Chondrocyte (in vitro differentiated cells): ENCODE measurements at regions not wholly inside any gene's neighbourhood (a gene's known extent, or its start where the extent isn't known, plus 50 kb on each side); places are given as distances from the start of the nearest gene placed in this dataset.

Experiments
- DNase-seq: peaks from one replicate; pipeline ENCODE4 v3.0.0; 2021; ENCODE audit warnings: mixed read lengths, low spot score
- H3K27ac Mint-ChIP-seq: one replicate; pipeline ENCODE4 v1.8.0; 2021; ENCODE audit warnings: mild to moderate bottlenecking, moderate library complexity, mixed read lengths; ENCODE audit not compliant: unreplicated experiment
- H3K27me3 Mint-ChIP-seq: 2 replicates; pipeline ENCODE4 v1.8.0; 2021; ENCODE audit warnings: low read depth, mixed read lengths
- H3K36me3 Mint-ChIP-seq: 2 replicates; pipeline ENCODE4 v1.8.0; 2021; ENCODE audit warnings: low read depth, mixed read lengths
- H3K4me1 Mint-ChIP-seq: 2 replicates; pipeline ENCODE4 v1.8.0; 2021; ENCODE audit warnings: low read depth, mild to moderate bottlenecking, mixed read lengths
- H3K4me3 Mint-ChIP-seq: one replicate; pipeline ENCODE4 v1.8.0; 2021; ENCODE audit warnings: mild to moderate bottlenecking, moderate library complexity, mixed read lengths; ENCODE audit not compliant: unreplicated experiment
- H3K9me3 Mint-ChIP-seq: 2 replicates; pipeline ENCODE4 v1.8.0; 2021; ENCODE audit warnings: low read depth, mixed read lengths
- TF ChIP-seq, protein P1 (sequence below): fragments of 200-600 bp; sonication (generic); IDR thresholded peaks from 2 replicates; pipeline ENCODE4 v1.5.0; 2021; ENCODE audit warnings: antibody characterized with exemption, mild to moderate bottlenecking, moderate library complexity

DNA sequence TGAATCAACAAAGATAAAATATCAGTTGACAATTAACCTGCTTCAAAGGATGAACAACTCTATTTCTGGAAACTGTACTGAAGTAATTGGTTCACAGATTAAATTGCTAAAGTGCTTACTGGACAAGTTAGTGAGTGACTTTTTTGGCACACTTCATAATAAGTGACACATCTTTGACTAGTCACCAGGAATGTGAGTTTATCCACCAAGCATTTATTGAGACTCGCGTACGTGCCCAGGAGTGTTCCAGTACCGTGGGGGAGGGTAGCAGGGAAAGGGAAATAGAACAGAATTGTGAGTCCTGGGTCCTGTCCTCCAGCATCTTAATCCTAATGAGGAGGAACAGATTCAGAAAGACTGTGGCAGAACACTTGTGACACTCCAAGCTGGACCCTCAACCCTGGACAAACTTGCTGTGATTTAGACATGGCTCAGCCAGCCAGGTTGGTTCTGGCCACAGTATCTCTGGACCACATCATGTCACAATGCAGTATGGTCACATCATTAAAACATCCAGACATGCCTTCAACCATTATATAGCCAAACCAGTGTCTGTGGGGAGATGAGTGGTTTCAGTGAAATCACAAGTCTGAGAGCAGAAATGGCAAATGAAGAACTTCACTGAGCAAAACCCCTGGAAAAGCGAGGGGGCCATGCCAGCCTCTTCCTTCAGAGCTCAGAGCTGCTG lies 623.1 kb downstream of the BNC2 start:
- DNase-seq = no peak
- Mint-ChIP-seq H3K27me3 (no peaks in the 10 kb centered on the region), H3K36me3 (no peaks in the 10 kb centered on the region), H3K4me1 (peaks cover 37% of the 10 kb centered on the region), H3K9me3 (no peaks in the 10 kb centered on the region), H3K4me3 (no peak overlapping the region), H3K27ac (peak overlapping the region; percentile 54)
- TF ChIP-seq, protein P1, sequence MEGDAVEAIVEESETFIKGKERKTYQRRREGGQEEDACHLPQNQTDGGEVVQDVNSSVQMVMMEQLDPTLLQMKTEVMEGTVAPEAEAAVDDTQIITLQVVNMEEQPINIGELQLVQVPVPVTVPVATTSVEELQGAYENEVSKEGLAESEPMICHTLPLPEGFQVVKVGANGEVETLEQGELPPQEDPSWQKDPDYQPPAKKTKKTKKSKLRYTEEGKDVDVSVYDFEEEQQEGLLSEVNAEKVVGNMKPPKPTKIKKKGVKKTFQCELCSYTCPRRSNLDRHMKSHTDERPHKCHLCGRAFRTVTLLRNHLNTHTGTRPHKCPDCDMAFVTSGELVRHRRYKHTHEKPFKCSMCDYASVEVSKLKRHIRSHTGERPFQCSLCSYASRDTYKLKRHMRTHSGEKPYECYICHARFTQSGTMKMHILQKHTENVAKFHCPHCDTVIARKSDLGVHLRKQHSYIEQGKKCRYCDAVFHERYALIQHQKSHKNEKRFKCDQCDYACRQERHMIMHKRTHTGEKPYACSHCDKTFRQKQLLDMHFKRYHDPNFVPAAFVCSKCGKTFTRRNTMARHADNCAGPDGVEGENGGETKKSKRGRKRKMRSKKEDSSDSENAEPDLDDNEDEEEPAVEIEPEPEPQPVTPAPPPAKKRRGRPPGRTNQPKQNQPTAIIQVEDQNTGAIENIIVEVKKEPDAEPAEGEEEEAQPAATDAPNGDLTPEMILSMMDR = no peak

DNA sequence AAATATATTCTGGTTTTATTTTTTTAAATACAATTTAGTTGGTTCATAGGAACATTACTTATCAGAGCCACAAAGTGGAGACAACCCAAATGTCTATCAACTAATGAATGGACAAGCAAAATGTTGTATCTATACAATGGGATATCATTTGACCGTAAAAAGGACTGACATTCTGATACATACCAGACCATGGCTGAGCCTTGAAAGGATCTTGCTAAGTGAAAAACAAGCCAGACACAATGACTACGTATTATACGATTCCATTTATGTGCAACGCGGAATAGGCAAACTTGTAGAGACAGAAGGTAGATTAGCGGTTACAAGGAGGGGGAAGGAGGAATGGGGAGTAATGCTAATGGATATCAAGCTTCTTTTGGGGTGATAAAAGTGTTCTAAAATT lies 621.6 kb downstream of the BNC2 start:
- no peak for DNase-seq
- H3K27me3 Mint-ChIP-seq = no peaks in the 10 kb centered on the region
- peaks cover 49% of the 10 kb centered on the region for H3K4me1 Mint-ChIP-seq
- H3K36me3 Mint-ChIP-seq = no peaks in the 10 kb centered on the region
- H3K4me3 Mint-ChIP-seq = no peak overlapping the region
- no peak overlapping the region for H3K27ac Mint-ChIP-seq
- TF ChIP-seq, protein P1 = no peak
- H3K9me3 Mint-ChIP-seq = no peaks in the 10 kb centered on the region

DNA sequence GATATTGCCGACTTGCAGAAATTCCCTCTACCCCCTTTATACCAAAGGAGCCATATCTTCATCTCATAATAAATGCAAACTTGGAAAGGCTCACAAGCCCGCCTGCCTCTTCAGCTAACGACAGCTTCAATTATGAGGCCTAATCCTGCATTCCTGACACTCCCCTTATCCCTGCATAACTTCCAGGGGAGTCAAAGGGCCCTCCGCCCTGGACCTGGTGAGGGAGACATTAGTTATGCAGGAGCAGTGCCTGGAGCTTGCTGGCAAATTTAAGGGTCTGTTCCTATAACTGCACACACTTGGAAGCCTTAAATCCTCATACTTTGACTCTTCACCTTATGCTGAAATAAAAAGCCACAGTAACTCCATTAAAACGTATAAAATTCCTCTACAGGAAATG lies 617.9 kb downstream of the BNC2 start:
- Mint-ChIP-seq H3K4me1 (peaks cover 25% of the 10 kb centered on the region), H3K36me3 (peaks cover 2% of the 10 kb centered on the region), H3K9me3 (no peaks in the 10 kb centered on the region), H3K27me3 (peaks cover 2% of the 10 kb centered on the region), H3K27ac (no peak overlapping the region), H3K4me3 (no peak overlapping the region)
- no peak for DNase-seq
- TF ChIP-seq, protein P1 = no peak

DNA sequence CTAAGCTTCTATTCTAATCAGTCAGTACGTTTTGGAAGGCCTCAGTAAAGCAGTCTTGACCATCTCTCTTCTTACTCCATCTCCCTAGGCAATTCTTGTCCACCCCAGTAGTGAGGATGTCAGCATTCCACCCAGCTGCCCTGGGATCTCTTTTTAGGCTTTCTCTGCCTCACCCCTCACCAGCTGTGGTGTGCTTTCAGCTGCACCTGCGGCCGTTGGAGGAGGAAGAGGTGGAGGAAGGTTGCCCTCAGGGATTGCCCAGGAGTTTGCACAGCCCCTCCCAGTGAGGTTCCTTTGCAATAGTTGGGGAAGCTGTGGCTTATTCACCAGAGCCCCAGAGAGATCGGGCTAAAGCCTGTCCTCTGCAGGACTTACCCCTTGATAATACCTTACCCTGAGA lies 615.8 kb downstream of the BNC2 start:
- no peak overlapping the region for H3K4me3 Mint-ChIP-seq
- no peak for DNase-seq
- peaks cover 25% of the 10 kb centered on the region for H3K4me1 Mint-ChIP-seq
- H3K36me3 Mint-ChIP-seq = peaks cover 2% of the 10 kb centered on the region
- TF ChIP-seq, protein P1 = no peak
- no peaks in the 10 kb centered on the region for H3K9me3 Mint-ChIP-seq
- H3K27ac Mint-ChIP-seq = no peak overlapping the region
- peaks cover 2% of the 10 kb centered on the region for H3K27me3 Mint-ChIP-seq

DNA sequence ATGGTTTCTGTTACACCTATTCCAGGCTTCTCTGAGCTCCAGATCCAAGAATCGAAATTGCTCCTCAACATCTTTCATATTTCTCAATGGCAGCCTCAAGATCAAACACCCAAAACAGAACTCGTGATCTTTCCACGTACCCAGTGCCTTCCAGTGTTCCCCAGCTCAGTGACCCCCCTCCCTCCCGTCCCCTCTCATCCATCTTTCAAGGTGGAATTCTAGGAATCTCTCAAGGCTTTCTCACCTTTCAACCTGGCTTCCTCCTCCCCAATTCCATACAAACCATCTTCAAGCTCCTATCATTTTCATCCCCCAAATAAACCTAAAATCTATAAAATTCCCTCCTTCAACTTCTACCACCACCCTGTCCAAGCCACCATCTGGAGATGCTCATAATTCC lies 615.3 kb downstream of the BNC2 start:
- peaks cover 2% of the 10 kb centered on the region for H3K36me3 Mint-ChIP-seq
- H3K27me3 Mint-ChIP-seq = peaks cover 2% of the 10 kb centered on the region
- no peak for DNase-seq
- H3K9me3 Mint-ChIP-seq = no peaks in the 10 kb centered on the region
- no peak overlapping the region for H3K27ac Mint-ChIP-seq
- H3K4me1 Mint-ChIP-seq = peaks cover 24% of the 10 kb centered on the region
- H3K4me3 Mint-ChIP-seq = no peak overlapping the region
- TF ChIP-seq, protein P1 = no peak
